B cell (primary cell): ENCODE measurements at regions not wholly inside any gene's neighbourhood (a gene's known extent, or its start where the extent isn't known, plus 50 kb on each side); places are given as distances from the start of the nearest gene placed in this dataset.

Source experiments
- ATAC-seq: fragments of 200-7000 bp; cut with Tn5 transposase; one replicate; pipeline ENCODE4 v1.10.0; 2021; ENCODE audit warnings: low read depth, mild to moderate bottlenecking, moderate number of reproducible peaks, moderate library complexity
- CTCF ChIA-PET: fragments of 350-600 bp; sonication (Branson Sonifier 250); formaldehyde crosslinking; loops from one replicate; lab custom pipeline; 2021; ENCODE audit warnings: antibody characterized with exemption, inconsistent platforms; lab: Charles Lee
- POLR2A ChIA-PET: fragments of 350-600 bp; sonication (Branson Sonifier 250); formaldehyde crosslinking; loops from one replicate; lab custom pipeline; 2021; ENCODE audit warnings: antibody characterized with exemption; lab: Charles Lee
- DNase-seq: peaks from one replicate; pipeline ENCODE4 v3.0.0; 2013
- H2AFZ ChIP-seq: 2 replicates; pipeline ENCODE4 v1.6.1; 2012; ENCODE audit warnings: mild to moderate bottlenecking, low read depth, low read length; ENCODE audit not compliant: insufficient read depth, poor library complexity, severe bottlenecking
- H3K27ac ChIP-seq, 2 donors: 1 replicate in 1 of 2; 2 replicates in 1 of 2; pipeline ENCODE4 v1.5.1; 2012 to 2013; ENCODE audit warnings: low read length in 2 of 2, mild to moderate bottlenecking in 2 of 2, moderate library complexity in 1 of 2
- H3K27me3 ChIP-seq, 4 experiments: fragments of 200-600 bp in 1 of 4; sonication (generic) in 1 of 4; replicated peaks in 1 of 4; 1 replicate in 2 of 4; 2 replicates in 2 of 4; pipeline versions ENCODE4 v1.6.1 to v1.7.0; 2013 to 2016; ENCODE audit warnings: low read length in 3 of 4, mild to moderate bottlenecking in 2 of 4, mixed read lengths in 1 of 4, moderate library complexity in 1 of 4; ENCODE audit not compliant: insufficient read depth in 4 of 4, control insufficient read depth in 3 of 4; ENCODE audit errors: control extremely low read depth in 1 of 4
- H3K36me3 ChIP-seq, 2 experiments: replicated peaks in 1 of 2; 1 replicate in 1 of 2; 2 replicates in 1 of 2; pipeline versions ENCODE4 v1.6.1 to v1.7.1; 2013; ENCODE audit warnings: low read length in 1 of 2; ENCODE audit not compliant: insufficient read depth in 2 of 2, control insufficient read depth in 1 of 2; ENCODE audit errors: control extremely low read depth in 1 of 2, extremely low read depth in 1 of 2
- H3K4me1 ChIP-seq, 2 donors: fragments of 200-600 bp in 1 of 2; sonication (generic) in 1 of 2; 1 replicate in 1 of 2; 2 replicates in 1 of 2; pipeline versions ENCODE4 v1.5.1 to v1.6.1; 2013 to 2017; ENCODE audit warnings: low read length in 2 of 2; ENCODE audit not compliant: control insufficient read depth in 2 of 2, insufficient read depth in 2 of 2
- H3K4me2 ChIP-seq: replicated peaks from 2 replicates; pipeline ENCODE3; 2012; ENCODE audit warnings: mild to moderate bottlenecking, low read depth, low read length; ENCODE audit not compliant: poor library complexity, severe bottlenecking
- H3K4me3 ChIP-seq, 5 experiments: fragments of 200-600 bp in 1 of 5; sonication (generic) in 1 of 5; 1 replicate in 3 of 5; 2 replicates in 2 of 5; pipeline versions ENCODE4 v1.5.1 to v1.7.0; 2011 to 2016; ENCODE audit warnings: low read length in 4 of 5, mild to moderate bottlenecking in 4 of 5, low read depth in 2 of 5, control low read depth in 1 of 5, moderate library complexity in 1 of 5; ENCODE audit not compliant: insufficient read depth in 1 of 5; ENCODE audit errors: control extremely low read depth in 1 of 5, extremely low read depth in 1 of 5
- H3K79me2 ChIP-seq: fragments of 200-600 bp; sonication (generic); one replicate; pipeline ENCODE4 v1.6.0; 2016; ENCODE audit warnings: low read length; ENCODE audit not compliant: control insufficient read depth, insufficient read depth
- H3K9ac ChIP-seq: fragments of 200-600 bp; sonication (generic); 2 replicates; pipeline ENCODE4 v1.6.1; 2017; ENCODE audit warnings: mild to moderate bottlenecking, low read length, moderate library complexity
- H3K9me3 ChIP-seq, 3 donors: one replicate each; pipeline versions ENCODE4 v1.6.1 to v1.7.1; 2013; ENCODE audit warnings: low read length in 2 of 3; ENCODE audit not compliant: control insufficient read depth in 2 of 3, insufficient read depth in 1 of 3; ENCODE audit errors: control extremely low read depth in 1 of 3
- H4K20me1 ChIP-seq: 2 replicates; pipeline ENCODE4 v1.6.0; 2012; ENCODE audit warnings: mild to moderate bottlenecking, low read length; ENCODE audit not compliant: insufficient read depth, control insufficient read depth, poor library complexity, severe bottlenecking
- H3K27ac Mint-ChIP-seq: one replicate; pipeline ENCODE4 v1.8.0; 2021; ENCODE audit warnings: mixed read lengths
- H3K27me3 Mint-ChIP-seq: one replicate; pipeline ENCODE4 v1.8.0; 2021; ENCODE audit warnings: mixed read lengths
- H3K4me1 Mint-ChIP-seq: one replicate; pipeline ENCODE4 v1.8.0; 2021; ENCODE audit warnings: mixed read lengths
- H3K4me3 Mint-ChIP-seq: one replicate; pipeline ENCODE4 v1.8.0; 2021; ENCODE audit warnings: mixed read lengths
- H3K9me3 Mint-ChIP-seq: one replicate; pipeline ENCODE4 v1.8.0; 2022; ENCODE audit warnings: mixed read lengths; ENCODE audit not compliant: insufficient read depth
- CTCF ChIP-seq: fragments of 200-600 bp; IDR thresholded peaks from one replicate; pipeline ENCODE4 v1.8.0; 2022; ENCODE audit warnings: antibody characterized with exemption, mild to moderate bottlenecking
- EZH2 ChIP-seq: IDR thresholded peaks from 2 replicates; pipeline ENCODE4 v1.6.1; 2012; ENCODE audit warnings: borderline replicate concordance, low read depth, mild to moderate bottlenecking, moderate library complexity, low read length; ENCODE audit not compliant: insufficient read depth, poor library complexity, severe bottlenecking
- WGBS: methylation state at CpG from one replicate; pipeline ENCODE4 v1.1.5; 2013; ENCODE audit warnings: missing lambda C conversion rate; ENCODE audit not compliant: insufficient coverage; 5-methylcytosine and 5-hydroxymethylcytosine counted together
- intact Hi-C: fragments of 100-400 bp; cut with micrococcal nuclease; formaldehyde crosslinking; loops from one replicate; pipeline ENCODE4 v1.10.0; 2022

GRCh38 chr15:79209690-79210089, 72.8 kb upstream of the ANKRD34C start:
- peaks cover 0 to 29% (median 12%) of the 10 kb centered on the region in 4 experiments for H3K27me3 ChIP-seq
- no peak overlapping the region for H3K9ac ChIP-seq
- H3K36me3 ChIP-seq: no peaks in the 10 kb centered on the region
- H3K4me3 ChIP-seq: no peak overlapping the region
- TF ChIP-seq EZH2: no peak
- TF ChIP-seq CTCF: no peak
- POLR2A ChIA-PET: no interaction called here
- 4% methylated on average over 11 of the region's 17 CpGs for WGBS
- H2AFZ ChIP-seq: no peak overlapping the region
- no peaks in the 10 kb centered on the region for H3K9me3 ChIP-seq
- H3K4me2 ChIP-seq: no peak overlapping the region
- ATAC-seq (no peak), DNase-seq (no peak)
- no peak overlapping the region for H3K27ac ChIP-seq
- peaks cover 72% of the 10 kb centered on the region for H3K27me3 Mint-ChIP-seq
- no peaks in the 10 kb centered on the region for H3K79me2 ChIP-seq
- H3K27ac Mint-ChIP-seq: no peak overlapping the region
- H4K20me1 ChIP-seq: no peaks in the 10 kb centered on the region
- no peak overlapping the region for H3K4me3 Mint-ChIP-seq
- intact Hi-C loops: no loop called here
- no peaks in the 10 kb centered on the region for H3K4me1 Mint-ChIP-seq
- no peaks in the 10 kb centered on the region for H3K4me1 ChIP-seq
- H3K9me3 Mint-ChIP-seq: no peaks in the 10 kb centered on the region
- CTCF ChIA-PET: interaction anchor here (0.8 kb wide), 2 partner anchors 182 to 312 kb away, joined by 3 read pairs; no protein-coding TSS in a partner anchor

- no peaks in the 10 kb centered on the region for H4K20me1 ChIP-seq
- H3K4me3 ChIP-seq: no peak overlapping the region
- H3K36me3 ChIP-seq: no peaks in the 10 kb centered on the region
- no peak overlapping the region for H3K9ac ChIP-seq
- no peaks in the 10 kb centered on the region for H3K9me3 Mint-ChIP-seq
- ChIA-PET CTCF (interaction anchor here (0.8 to 1.2 kb wide), 4 partner anchors 15 to 312 kb away, joined by 3 to 4 read pairs (median 3); no protein-coding TSS in a partner anchor), POLR2A (no interaction called here)
- no peak overlapping the region for H3K4me2 ChIP-seq
- no peak overlapping the region for H3K4me3 Mint-ChIP-seq
- H3K4me1 Mint-ChIP-seq: no peaks in the 10 kb centered on the region
- no peak for DNase-seq
- intact Hi-C loops: no loop called here
- no peak for ATAC-seq
- 73% methylated on average over 2 of the region's 7 CpGs for WGBS
- H2AFZ ChIP-seq: no peak overlapping the region
- no peaks in the 10 kb centered on the region for H3K4me1 ChIP-seq
- no peak overlapping the region for H3K27ac ChIP-seq
- TF ChIP-seq CTCF: no peak
- H3K27me3 ChIP-seq: peaks cover 0 to 34% (median 11%) of the 10 kb centered on the region in 4 experiments
- peaks cover 72% of the 10 kb centered on the region for H3K27me3 Mint-ChIP-seq
- no peaks in the 10 kb centered on the region for H3K9me3 ChIP-seq
- H3K79me2 ChIP-seq: no peaks in the 10 kb centered on the region
- no peak overlapping the region for H3K27ac Mint-ChIP-seq
Measured at GRCh38 chr15:79209116-79209515, 73.4 kb upstream of the ANKRD34C start.
